Liver (tissue), 8 donors: ENCODE measurements at regions not wholly inside any gene's neighbourhood (a gene's known extent, or its start where the extent isn't known, plus 50 kb on each side); places are given as distances from the start of the nearest gene placed in this dataset.

Experiments
- DNase-seq: peaks from one replicate; pipeline ENCODE4 v3.0.0-alpha.2; 2017; ENCODE audit warnings: low spot score
- H3K27ac ChIP-seq, 2 donors: one replicate each; pipeline ENCODE4 v1.7.0; 2013; ENCODE audit warnings: inconsistent platforms in 2 of 2, low read length in 2 of 2, control low read depth in 1 of 2, low read depth in 1 of 2, mild to moderate bottlenecking in 1 of 2
- H3K27me3 ChIP-seq, 4 donors: one replicate each; pipeline versions ENCODE4 v1.6.1 to v1.7.0; 2013; ENCODE audit warnings: low read length in 3 of 4, inconsistent platforms in 1 of 4, mild to moderate bottlenecking in 1 of 4, moderate library complexity in 1 of 4; ENCODE audit not compliant: control insufficient read depth in 4 of 4, insufficient read depth in 4 of 4
- H3K36me3 ChIP-seq, 4 donors: one replicate each; pipeline versions ENCODE4 v1.6.1 to v1.7.0; 2013; ENCODE audit warnings: low read length in 3 of 4, mild to moderate bottlenecking in 3 of 4, low read depth in 1 of 4, moderate library complexity in 1 of 4; ENCODE audit not compliant: control insufficient read depth in 4 of 4, insufficient read depth in 3 of 4
- H3K4me1 ChIP-seq, 4 donors: one replicate each; pipeline versions ENCODE4 v1.6.1 to v1.7.0; 2013; ENCODE audit warnings: low read length in 3 of 4, mild to moderate bottlenecking in 3 of 4, moderate library complexity in 1 of 4; ENCODE audit not compliant: control insufficient read depth in 4 of 4, insufficient read depth in 4 of 4
- H3K4me3 ChIP-seq, 3 donors: one replicate each; pipeline versions ENCODE4 v1.6.1 to v1.7.0; 2013; ENCODE audit warnings: low read length in 3 of 3, control low read depth in 1 of 3, low read depth in 1 of 3, mild to moderate bottlenecking in 1 of 3
- H3K9ac ChIP-seq, 2 donors: one replicate each; pipeline ENCODE4 v1.7.0; 2013; ENCODE audit warnings: low read length in 2 of 2, mild to moderate bottlenecking in 2 of 2, moderate library complexity in 2 of 2, control low read depth in 1 of 2, low read depth in 1 of 2
- H3K9me3 ChIP-seq, 4 donors: one replicate each; pipeline versions ENCODE4 v1.6.1 to v1.7.0; 2013; ENCODE audit warnings: low read length in 3 of 4; ENCODE audit not compliant: control insufficient read depth in 4 of 4
- EGR1 ChIP-seq, 2 donors: IDR thresholded peaks; 2 replicates each; pipeline ENCODE4 v1.6.1; 2016 to 2018; ENCODE audit warnings: antibody characterized with exemption in 2 of 2, low read depth in 2 of 2
- FOXA1 ChIP-seq: IDR thresholded peaks from 2 replicates; pipeline ENCODE4 v1.6.1; 2016; ENCODE audit warnings: antibody characterized with exemption
- FOXA2 ChIP-seq: IDR thresholded peaks from 2 replicates; pipeline ENCODE4 v1.6.1; 2016; ENCODE audit warnings: antibody characterized with exemption
- GABPA ChIP-seq, 2 donors: IDR thresholded peaks in 1 of 2; conservative IDR thresholded peaks in 1 of 2; 2 replicates each; pipeline ENCODE4 v1.6.1; 2016; ENCODE audit warnings: antibody characterized with exemption in 2 of 2, mild to moderate bottlenecking in 1 of 2, moderate library complexity in 1 of 2
- HNF4A ChIP-seq, 2 donors: conservative IDR thresholded peaks; 2 replicates each; pipeline ENCODE4 v1.6.1; 2016; ENCODE audit warnings: antibody characterized with exemption in 2 of 2, mild to moderate bottlenecking in 2 of 2
- JUND ChIP-seq, 2 donors: IDR thresholded peaks; 2 replicates each; pipeline ENCODE4 v1.6.1; 2016; ENCODE audit warnings: antibody characterized with exemption in 2 of 2
- NR2F2 ChIP-seq: IDR thresholded peaks from 2 replicates; pipeline ENCODE4 v1.6.1; 2016; ENCODE audit warnings: antibody characterized with exemption
- RAD21 ChIP-seq, 2 donors: IDR thresholded peaks; 2 replicates each; pipeline ENCODE4 v1.6.1; 2016; ENCODE audit warnings: antibody characterized with exemption in 2 of 2, mild to moderate bottlenecking in 2 of 2
- RXRA ChIP-seq, 2 donors: IDR thresholded peaks; 2 replicates each; pipeline ENCODE4 v1.6.1; 2017 to 2018; ENCODE audit warnings: antibody characterized with exemption in 2 of 2, mild to moderate bottlenecking in 1 of 2
- SP1 ChIP-seq: IDR thresholded peaks from 2 replicates; pipeline ENCODE4 v1.6.1; 2018; ENCODE audit warnings: antibody characterized with exemption, mild to moderate bottlenecking
- TAF1 ChIP-seq: conservative IDR thresholded peaks from 2 replicates; pipeline ENCODE4 v1.6.1; 2016; ENCODE audit warnings: antibody characterized with exemption, mild to moderate bottlenecking
- YY1 ChIP-seq: IDR thresholded peaks from 2 replicates; pipeline ENCODE4 v1.6.1; 2016; ENCODE audit warnings: antibody characterized with exemption, mild to moderate bottlenecking
- WGBS: extraction: QIAGEN DNeasy Blood & Tissue Kit; methylation state at CpG from one replicate; pipeline ENCODE4 v1.1.7; 2013; 5-methylcytosine and 5-hydroxymethylcytosine counted together
- TF ChIP-seq, protein P1 (sequence below): IDR thresholded peaks from 2 replicates; pipeline ENCODE4 v1.6.1; 2016; ENCODE audit warnings: antibody characterized with exemption
- TF ChIP-seq, protein P2 (sequence below): IDR thresholded peaks from 2 replicates; pipeline ENCODE4 v1.6.1; 2016; ENCODE audit warnings: antibody characterized with exemption, mild to moderate bottlenecking
- TF ChIP-seq, protein P3 (sequence below): IDR thresholded peaks from 2 replicates; pipeline ENCODE4 v1.6.1; 2016; ENCODE audit warnings: antibody characterized with exemption
- TF ChIP-seq, protein P4 (sequence below): IDR thresholded peaks from 2 replicates; pipeline ENCODE4 v1.6.1; 2016; ENCODE audit warnings: antibody characterized with exemption
- TF ChIP-seq, protein P5 (sequence below): fragments of 150-350 bp; IDR thresholded peaks from 2 replicates; pipeline ENCODE4 v1.5.1; 2017; ENCODE audit warnings: improper control_type of control experiment, low read depth, low read length; ENCODE audit not compliant: missing input control
- donor health status: healthy.
- donor health status: healthy.
- donor health status: healthy.
- donor health status: healthy.
- donor health status: healthy.

DNA sequence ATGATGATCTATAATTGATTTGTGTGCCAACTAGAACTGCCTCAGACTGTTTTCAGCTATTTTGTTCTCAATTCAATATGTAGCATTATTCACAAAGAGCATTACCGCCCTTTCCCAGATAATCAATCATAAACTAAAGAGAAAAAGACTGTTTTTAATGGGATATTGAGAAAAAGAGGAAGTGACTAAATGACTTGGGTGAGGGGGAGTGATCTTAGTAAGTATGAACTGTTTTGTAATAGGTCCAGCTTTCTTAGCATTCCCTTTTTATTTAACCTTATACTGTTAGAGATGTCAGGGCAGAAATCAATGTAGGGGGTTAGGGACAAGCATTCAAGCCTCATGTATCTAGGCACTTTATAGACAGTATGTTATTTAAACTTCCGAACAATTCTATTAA is 157.8 kb upstream of the DPYD start:
- no peaks in the 10 kb centered on the region for H3K36me3 ChIP-seq
- no peak overlapping the region for H3K27ac ChIP-seq
- no peak for DNase-seq
- no peak overlapping the region for H3K4me3 ChIP-seq
- TF ChIP-seq, protein P1, sequence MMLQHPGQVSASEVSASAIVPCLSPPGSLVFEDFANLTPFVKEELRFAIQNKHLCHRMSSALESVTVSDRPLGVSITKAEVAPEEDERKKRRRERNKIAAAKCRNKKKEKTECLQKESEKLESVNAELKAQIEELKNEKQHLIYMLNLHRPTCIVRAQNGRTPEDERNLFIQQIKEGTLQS: no peak
- TF ChIP-seq, protein P2, sequence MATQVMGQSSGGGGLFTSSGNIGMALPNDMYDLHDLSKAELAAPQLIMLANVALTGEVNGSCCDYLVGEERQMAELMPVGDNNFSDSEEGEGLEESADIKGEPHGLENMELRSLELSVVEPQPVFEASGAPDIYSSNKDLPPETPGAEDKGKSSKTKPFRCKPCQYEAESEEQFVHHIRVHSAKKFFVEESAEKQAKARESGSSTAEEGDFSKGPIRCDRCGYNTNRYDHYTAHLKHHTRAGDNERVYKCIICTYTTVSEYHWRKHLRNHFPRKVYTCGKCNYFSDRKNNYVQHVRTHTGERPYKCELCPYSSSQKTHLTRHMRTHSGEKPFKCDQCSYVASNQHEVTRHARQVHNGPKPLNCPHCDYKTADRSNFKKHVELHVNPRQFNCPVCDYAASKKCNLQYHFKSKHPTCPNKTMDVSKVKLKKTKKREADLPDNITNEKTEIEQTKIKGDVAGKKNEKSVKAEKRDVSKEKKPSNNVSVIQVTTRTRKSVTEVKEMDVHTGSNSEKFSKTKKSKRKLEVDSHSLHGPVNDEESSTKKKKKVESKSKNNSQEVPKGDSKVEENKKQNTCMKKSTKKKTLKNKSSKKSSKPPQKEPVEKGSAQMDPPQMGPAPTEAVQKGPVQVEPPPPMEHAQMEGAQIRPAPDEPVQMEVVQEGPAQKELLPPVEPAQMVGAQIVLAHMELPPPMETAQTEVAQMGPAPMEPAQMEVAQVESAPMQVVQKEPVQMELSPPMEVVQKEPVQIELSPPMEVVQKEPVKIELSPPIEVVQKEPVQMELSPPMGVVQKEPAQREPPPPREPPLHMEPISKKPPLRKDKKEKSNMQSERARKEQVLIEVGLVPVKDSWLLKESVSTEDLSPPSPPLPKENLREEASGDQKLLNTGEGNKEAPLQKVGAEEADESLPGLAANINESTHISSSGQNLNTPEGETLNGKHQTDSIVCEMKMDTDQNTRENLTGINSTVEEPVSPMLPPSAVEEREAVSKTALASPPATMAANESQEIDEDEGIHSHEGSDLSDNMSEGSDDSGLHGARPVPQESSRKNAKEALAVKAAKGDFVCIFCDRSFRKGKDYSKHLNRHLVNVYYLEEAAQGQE: no peak
- no peak for TF ChIP-seq RAD21 (IDR thresholded peaks at IDR 0.05)
- TF ChIP-seq YY1: no peak
- TF ChIP-seq JUND (IDR thresholded peaks at IDR 0.05): no peak
- no peak for TF ChIP-seq SP1
- TF ChIP-seq, protein P3, sequence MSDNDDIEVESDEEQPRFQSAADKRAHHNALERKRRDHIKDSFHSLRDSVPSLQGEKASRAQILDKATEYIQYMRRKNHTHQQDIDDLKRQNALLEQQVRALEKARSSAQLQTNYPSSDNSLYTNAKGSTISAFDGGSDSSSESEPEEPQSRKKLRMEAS: no peak
- no peak for TF ChIP-seq FOXA2
- no peak for TF ChIP-seq EGR1 (IDR thresholded peaks at IDR 0.05; ENCODE audit: low read depth in 2 of 2)
- TF ChIP-seq, protein P4, sequence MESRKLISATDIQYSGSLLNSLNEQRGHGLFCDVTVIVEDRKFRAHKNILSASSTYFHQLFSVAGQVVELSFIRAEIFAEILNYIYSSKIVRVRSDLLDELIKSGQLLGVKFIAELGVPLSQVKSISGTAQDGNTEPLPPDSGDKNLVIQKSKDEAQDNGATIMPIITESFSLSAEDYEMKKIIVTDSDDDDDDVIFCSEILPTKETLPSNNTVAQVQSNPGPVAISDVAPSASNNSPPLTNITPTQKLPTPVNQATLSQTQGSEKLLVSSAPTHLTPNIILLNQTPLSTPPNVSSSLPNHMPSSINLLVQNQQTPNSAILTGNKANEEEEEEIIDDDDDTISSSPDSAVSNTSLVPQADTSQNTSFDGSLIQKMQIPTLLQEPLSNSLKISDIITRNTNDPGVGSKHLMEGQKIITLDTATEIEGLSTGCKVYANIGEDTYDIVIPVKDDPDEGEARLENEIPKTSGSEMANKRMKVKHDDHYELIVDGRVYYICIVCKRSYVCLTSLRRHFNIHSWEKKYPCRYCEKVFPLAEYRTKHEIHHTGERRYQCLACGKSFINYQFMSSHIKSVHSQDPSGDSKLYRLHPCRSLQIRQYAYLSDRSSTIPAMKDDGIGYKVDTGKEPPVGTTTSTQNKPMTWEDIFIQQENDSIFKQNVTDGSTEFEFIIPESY: no peak
- no peak for TF ChIP-seq TAF1
- no peak for TF ChIP-seq FOXA1
- TF ChIP-seq RXRA (IDR thresholded peaks at IDR 0.05): no peak
- TF ChIP-seq, protein P5, sequence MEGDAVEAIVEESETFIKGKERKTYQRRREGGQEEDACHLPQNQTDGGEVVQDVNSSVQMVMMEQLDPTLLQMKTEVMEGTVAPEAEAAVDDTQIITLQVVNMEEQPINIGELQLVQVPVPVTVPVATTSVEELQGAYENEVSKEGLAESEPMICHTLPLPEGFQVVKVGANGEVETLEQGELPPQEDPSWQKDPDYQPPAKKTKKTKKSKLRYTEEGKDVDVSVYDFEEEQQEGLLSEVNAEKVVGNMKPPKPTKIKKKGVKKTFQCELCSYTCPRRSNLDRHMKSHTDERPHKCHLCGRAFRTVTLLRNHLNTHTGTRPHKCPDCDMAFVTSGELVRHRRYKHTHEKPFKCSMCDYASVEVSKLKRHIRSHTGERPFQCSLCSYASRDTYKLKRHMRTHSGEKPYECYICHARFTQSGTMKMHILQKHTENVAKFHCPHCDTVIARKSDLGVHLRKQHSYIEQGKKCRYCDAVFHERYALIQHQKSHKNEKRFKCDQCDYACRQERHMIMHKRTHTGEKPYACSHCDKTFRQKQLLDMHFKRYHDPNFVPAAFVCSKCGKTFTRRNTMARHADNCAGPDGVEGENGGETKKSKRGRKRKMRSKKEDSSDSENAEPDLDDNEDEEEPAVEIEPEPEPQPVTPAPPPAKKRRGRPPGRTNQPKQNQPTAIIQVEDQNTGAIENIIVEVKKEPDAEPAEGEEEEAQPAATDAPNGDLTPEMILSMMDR: no peak
- no peak for TF ChIP-seq HNF4A (conservative IDR thresholded peaks at IDR 0.05)
- no peak for TF ChIP-seq GABPA (IDR thresholded peaks at IDR 0.05 in 1 of 2, conservative IDR thresholded peaks at IDR 0.05 in 1 of 2)
- no peaks in the 10 kb centered on the region for H3K4me1 ChIP-seq
- H3K9me3 ChIP-seq: no peaks in the 10 kb centered on the region
- no peak overlapping the region for H3K9ac ChIP-seq
- H3K27me3 ChIP-seq: no peaks in the 10 kb centered on the region
- WGBS: 93% methylated on average over 2 of the region's 2 CpGs

DNA sequence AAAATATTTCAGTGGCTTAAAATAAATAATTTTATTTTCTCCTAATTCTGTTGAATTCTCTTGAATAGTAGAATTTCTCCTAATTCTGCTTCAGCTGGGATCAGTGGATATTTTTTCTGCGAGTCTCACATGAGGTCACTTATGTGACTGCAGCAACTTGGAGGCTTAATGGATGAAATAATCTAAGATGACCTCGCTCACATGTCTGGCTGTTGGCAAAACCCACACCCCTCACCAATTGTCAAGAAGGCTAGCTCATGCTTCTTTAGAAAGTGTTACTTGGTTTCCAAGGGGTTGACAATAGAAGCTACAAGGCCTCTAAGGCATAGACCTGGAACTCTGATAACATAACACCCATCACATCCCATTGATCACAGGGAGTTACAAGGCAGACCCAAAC is 156.9 kb upstream of the DPYD start:
- DNase-seq: no peak
- no peaks in the 10 kb centered on the region for H3K36me3 ChIP-seq
- TF ChIP-seq SP1 (no peak), NR2F2 (no peak), YY1 (no peak), RAD21 (IDR thresholded peaks at IDR 0.05) (no peak), FOXA2 (no peak)
- TF ChIP-seq, protein P4: no peak
- TF ChIP-seq, protein P3: no peak
- TF ChIP-seq, protein P1: no peak
- 93% methylated on average over 2 of the region's 2 CpGs for WGBS
- no peaks in the 10 kb centered on the region for H3K27me3 ChIP-seq
- H3K4me1 ChIP-seq: no peaks in the 10 kb centered on the region
- H3K4me3 ChIP-seq: no peak overlapping the region
- no peak overlapping the region for H3K9ac ChIP-seq
- H3K9me3 ChIP-seq: no peaks in the 10 kb centered on the region
- no peak overlapping the region for H3K27ac ChIP-seq
